ENCODE measurements at regions not wholly inside any gene's neighbourhood (a gene's known extent, or its start where the extent isn't known, plus 50 kb on each side); places are given as distances from the start of the nearest gene placed in this dataset.

- Mint-ChIP-seq H3K27ac (no peak overlapping the region), H3K4me1 (peaks cover 3 to 15% of the 10 kb centered on the region in 2 experiments; a peak in 3 of 4 replicates), H3K4me3 (no peak overlapping the region), H3K9me3 (peaks cover 0 to 2% of the 10 kb centered on the region in 2 experiments; a peak in 2 of 5 replicates), H3K27me3 (ENCODE audit: low read depth) (no peaks in the 10 kb centered on the region), H3K36me3 (ENCODE audit: insufficient read depth in 1 of 3, low read depth in 3 of 3) (peaks cover 0 to under 1% (median 0%) of the 10 kb centered on the region in 3 experiments; a peak in 2 of 7 replicates)
- Histone ChIP-seq H4K5ac (ENCODE audit: insufficient read length, low read depth, low read length) (no peak overlapping the region), H3K23ac (ENCODE audit: insufficient read length, low read depth, low read length) (no peak overlapping the region), H2BK5ac (ENCODE audit: insufficient read length, low read length) (no peak overlapping the region), H3K9ac (ENCODE audit: extremely low read depth, insufficient read length, low read length) (no peak overlapping the region), H3K23me2 (ENCODE audit: insufficient read length, low read depth, low read length, poor library complexity, severe bottlenecking) (no peaks in the 10 kb centered on the region), H2BK15ac (ENCODE audit: low read depth, low read length) (no peak overlapping the region), H3K27me3 (ENCODE audit: insufficient read depth, low read length) (no peaks in the 10 kb centered on the region), H3K27ac (ENCODE audit: insufficient read length, low read depth, low read length) (no peak overlapping the region), H2BK12ac (ENCODE audit: insufficient read length, low read depth, low read length) (no peak overlapping the region), H4K8ac (replicated peaks; ENCODE audit: insufficient read length, low read depth, low read length) (no peak overlapping the region), H2BK20ac (ENCODE audit: low read depth, low read length, poor library complexity, severe bottlenecking) (no peak overlapping the region), H3K14ac (ENCODE audit: insufficient read depth, low read length) (no peak overlapping the region), H3K9me3 (ENCODE audit: control insufficient read depth, low read depth, low read length) (no peaks in the 10 kb centered on the region), H3K4me1 (ENCODE audit: insufficient read depth, low read length) (no peaks in the 10 kb centered on the region; the same call in 1 of the 2 replicates), H3K79me1 (ENCODE audit: insufficient read depth, low read depth, low read length, poor library complexity, severe bottlenecking) (no peaks in the 10 kb centered on the region), H3T11ph (ENCODE audit: low read length) (no peak overlapping the region), H2AK5ac (ENCODE audit: insufficient read length, low read length) (no peak overlapping the region), H3K79me2 (ENCODE audit: insufficient read depth, low read length) (no peaks in the 10 kb centered on the region), H3K56ac (ENCODE audit: insufficient read length, low read depth, low read length) (no peak overlapping the region), H3K18ac (ENCODE audit: insufficient read length, low read depth, low read length) (no peak overlapping the region), H2AFZ (ENCODE audit: low read length) (no peak overlapping the region), H4K91ac (ENCODE audit: insufficient read length, low read depth, low read length) (no peak overlapping the region), H4K20me1 (ENCODE audit: control insufficient read depth, insufficient read depth, insufficient read length) (no peaks in the 10 kb centered on the region), H2BK120ac (ENCODE audit: low read depth, low read length, poor library complexity, severe bottlenecking) (no peak overlapping the region), H3K4me2 (ENCODE audit: insufficient read depth, insufficient read length, low read length) (no peak overlapping the region), H3K4ac (ENCODE audit: low read depth, low read length) (no peak overlapping the region)
- TF ChIP-seq CTCF (conservative IDR thresholded peaks at IDR 0.05) = no peak
- no CpG with 5 or more reads among the region's 4 CpGs for WGBS (ENCODE audit: extremely low coverage, insufficient read length, low lambda C conversion rate)
- no peak for DNase-seq
These were observed 54.6 kb upstream of the CHST9 start for GRCh38 chr18:27239669-27240068.
